Osteocyte (in vitro differentiated cells): ENCODE measurements at regions not wholly inside any gene's neighbourhood (a gene's known extent, or its start where the extent isn't known, plus 50 kb on each side); places are given as distances from the start of the nearest gene placed in this dataset.

Experiments used
- DNase-seq: peaks from one replicate; pipeline ENCODE4 v3.0.0; 2021; ENCODE audit warnings: mixed read lengths; ENCODE audit not compliant: unreplicated experiment; ENCODE audit errors: extremely low spot score
- H3K27ac Mint-ChIP-seq: one replicate; pipeline ENCODE4 v1.8.0; 2021; ENCODE audit warnings: mild to moderate bottlenecking, mixed read lengths; ENCODE audit not compliant: unreplicated experiment
- H3K27me3 Mint-ChIP-seq: one replicate; pipeline ENCODE4 v1.8.0; 2021; ENCODE audit warnings: mixed read lengths; ENCODE audit not compliant: unreplicated experiment
- H3K36me3 Mint-ChIP-seq: one replicate; pipeline ENCODE4 v1.8.0; 2021; ENCODE audit warnings: mixed read lengths; ENCODE audit not compliant: unreplicated experiment
- H3K4me1 Mint-ChIP-seq: one replicate; pipeline ENCODE4 v1.8.0; 2021; ENCODE audit warnings: mixed read lengths; ENCODE audit not compliant: unreplicated experiment
- H3K4me3 Mint-ChIP-seq: one replicate; pipeline ENCODE4 v1.8.0; 2021; ENCODE audit warnings: mild to moderate bottlenecking, moderate library complexity, mixed read lengths; ENCODE audit not compliant: unreplicated experiment
- H3K9me3 Mint-ChIP-seq: one replicate; pipeline ENCODE4 v1.8.0; 2021; ENCODE audit warnings: mixed read lengths; ENCODE audit not compliant: unreplicated experiment
- TF ChIP-seq, protein P1 (sequence below): fragments of 200-600 bp; sonication (generic); IDR thresholded peaks from 2 replicates; pipeline ENCODE4 v1.5.0; 2021; ENCODE audit warnings: antibody characterized with exemption, mild to moderate bottlenecking, moderate library complexity

DNA sequence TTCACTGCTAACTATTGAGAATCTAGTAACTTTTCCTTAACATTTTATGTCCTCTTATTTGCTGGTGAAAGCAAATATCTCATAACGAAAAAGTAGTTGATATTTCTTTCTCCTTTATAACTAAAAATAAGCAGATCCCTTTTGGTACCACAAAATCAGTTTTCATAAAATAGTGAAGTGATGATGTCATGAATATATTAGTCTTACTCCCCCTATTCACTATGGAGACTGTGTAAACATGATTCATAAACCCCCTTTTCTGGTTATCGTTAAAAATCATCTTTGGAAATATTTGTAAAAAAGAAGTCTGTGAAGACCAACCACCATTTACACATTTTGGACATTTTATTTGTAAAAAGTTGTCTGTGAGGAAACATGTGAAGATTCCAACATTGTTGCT lies 734.9 kb downstream of the NUP35 start:
- peaks cover 19% of the 10 kb centered on the region for H3K9me3 Mint-ChIP-seq
- no peaks in the 10 kb centered on the region for H3K27me3 Mint-ChIP-seq
- H3K4me1 Mint-ChIP-seq = no peaks in the 10 kb centered on the region
- TF ChIP-seq, protein P1, sequence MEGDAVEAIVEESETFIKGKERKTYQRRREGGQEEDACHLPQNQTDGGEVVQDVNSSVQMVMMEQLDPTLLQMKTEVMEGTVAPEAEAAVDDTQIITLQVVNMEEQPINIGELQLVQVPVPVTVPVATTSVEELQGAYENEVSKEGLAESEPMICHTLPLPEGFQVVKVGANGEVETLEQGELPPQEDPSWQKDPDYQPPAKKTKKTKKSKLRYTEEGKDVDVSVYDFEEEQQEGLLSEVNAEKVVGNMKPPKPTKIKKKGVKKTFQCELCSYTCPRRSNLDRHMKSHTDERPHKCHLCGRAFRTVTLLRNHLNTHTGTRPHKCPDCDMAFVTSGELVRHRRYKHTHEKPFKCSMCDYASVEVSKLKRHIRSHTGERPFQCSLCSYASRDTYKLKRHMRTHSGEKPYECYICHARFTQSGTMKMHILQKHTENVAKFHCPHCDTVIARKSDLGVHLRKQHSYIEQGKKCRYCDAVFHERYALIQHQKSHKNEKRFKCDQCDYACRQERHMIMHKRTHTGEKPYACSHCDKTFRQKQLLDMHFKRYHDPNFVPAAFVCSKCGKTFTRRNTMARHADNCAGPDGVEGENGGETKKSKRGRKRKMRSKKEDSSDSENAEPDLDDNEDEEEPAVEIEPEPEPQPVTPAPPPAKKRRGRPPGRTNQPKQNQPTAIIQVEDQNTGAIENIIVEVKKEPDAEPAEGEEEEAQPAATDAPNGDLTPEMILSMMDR = no peak
- H3K36me3 Mint-ChIP-seq = no peaks in the 10 kb centered on the region
- H3K27ac Mint-ChIP-seq = no peak overlapping the region
- no peak for DNase-seq
- no peak overlapping the region for H3K4me3 Mint-ChIP-seq

DNA sequence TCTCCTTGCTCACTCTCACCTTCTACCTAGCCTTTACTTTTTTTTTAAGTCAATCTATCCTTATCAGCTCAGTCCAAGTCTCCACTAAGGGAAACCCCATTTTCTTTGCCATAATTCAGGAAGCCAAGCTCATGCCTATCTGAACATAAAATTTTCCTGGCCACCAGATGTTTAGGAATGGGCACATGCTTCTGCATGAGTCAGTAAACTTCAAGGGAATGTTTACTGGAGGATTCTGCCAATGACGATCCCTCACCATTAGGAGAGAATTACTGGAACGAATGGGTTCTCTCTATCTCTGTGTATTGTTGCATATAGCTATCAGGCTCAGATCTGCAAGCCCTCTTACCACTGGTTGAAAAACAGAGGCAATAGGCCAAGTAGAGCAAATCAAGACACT lies 731.7 kb upstream of the ZNF804A start:
- no peak overlapping the region for H3K4me3 Mint-ChIP-seq
- no peaks in the 10 kb centered on the region for H3K36me3 Mint-ChIP-seq
- no peaks in the 10 kb centered on the region for H3K9me3 Mint-ChIP-seq
- H3K4me1 Mint-ChIP-seq = no peaks in the 10 kb centered on the region
- no peaks in the 10 kb centered on the region for H3K27me3 Mint-ChIP-seq
- no peak overlapping the region for H3K27ac Mint-ChIP-seq
- TF ChIP-seq, protein P1 = no peak
- no peak for DNase-seq

DNA sequence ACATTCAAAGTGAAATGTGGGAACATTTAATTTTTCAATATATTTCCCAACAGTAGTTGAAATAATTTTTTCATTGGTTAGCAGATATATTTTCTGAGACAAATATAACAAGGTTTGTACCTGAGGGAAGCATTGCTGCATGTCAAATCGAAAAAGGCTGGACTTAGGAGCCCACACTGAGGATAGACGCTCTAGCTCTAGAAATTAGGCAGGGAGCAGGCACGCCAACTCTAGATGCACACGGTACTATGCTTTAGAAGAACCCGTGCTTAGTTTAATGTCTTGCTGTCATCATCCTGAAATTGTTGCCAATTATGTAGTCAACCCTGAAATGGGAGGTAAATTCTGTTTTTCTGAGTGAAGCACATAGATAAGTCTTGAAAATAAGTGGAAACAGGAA lies 731.1 kb upstream of the ZNF804A start:
- Mint-ChIP-seq H3K9me3 (no peaks in the 10 kb centered on the region), H3K4me3 (no peak overlapping the region), H3K4me1 (no peaks in the 10 kb centered on the region)

DNA sequence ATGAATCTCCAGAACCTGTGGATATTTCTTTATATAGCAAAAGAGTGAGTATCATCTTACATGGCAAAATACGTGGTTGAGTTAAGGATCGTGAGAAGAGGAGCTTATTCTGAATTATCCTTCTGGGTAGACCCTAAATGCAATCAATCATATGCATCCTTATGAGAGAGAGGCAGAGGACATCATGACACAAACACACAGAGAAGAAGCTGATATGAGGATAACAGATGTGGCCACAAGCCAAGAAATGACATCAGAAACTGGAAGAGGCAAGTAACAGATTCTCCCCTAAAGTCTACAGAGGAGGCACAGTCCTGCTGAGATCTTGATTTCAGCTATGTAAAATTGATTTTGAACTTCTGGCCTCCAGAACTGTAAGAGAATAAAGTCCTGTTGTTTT lies 730.2 kb upstream of the ZNF804A start:
- TF ChIP-seq, protein P1 = no peak
- no peak for DNase-seq
- H3K36me3 Mint-ChIP-seq = no peaks in the 10 kb centered on the region
- no peak overlapping the region for H3K4me3 Mint-ChIP-seq
- H3K27me3 Mint-ChIP-seq = peaks cover 2% of the 10 kb centered on the region
- no peak overlapping the region for H3K27ac Mint-ChIP-seq
- H3K9me3 Mint-ChIP-seq = no peaks in the 10 kb centered on the region
- no peaks in the 10 kb centered on the region for H3K4me1 Mint-ChIP-seq

More for the DNA sequence above, 731.1 kb upstream of the ZNF804A start:
- Mint-ChIP-seq H3K36me3 (no peaks in the 10 kb centered on the region), H3K27ac (no peak overlapping the region), H3K27me3 (no peaks in the 10 kb centered on the region)
- no peak for DNase-seq
- TF ChIP-seq, protein P1 = no peak

DNA sequence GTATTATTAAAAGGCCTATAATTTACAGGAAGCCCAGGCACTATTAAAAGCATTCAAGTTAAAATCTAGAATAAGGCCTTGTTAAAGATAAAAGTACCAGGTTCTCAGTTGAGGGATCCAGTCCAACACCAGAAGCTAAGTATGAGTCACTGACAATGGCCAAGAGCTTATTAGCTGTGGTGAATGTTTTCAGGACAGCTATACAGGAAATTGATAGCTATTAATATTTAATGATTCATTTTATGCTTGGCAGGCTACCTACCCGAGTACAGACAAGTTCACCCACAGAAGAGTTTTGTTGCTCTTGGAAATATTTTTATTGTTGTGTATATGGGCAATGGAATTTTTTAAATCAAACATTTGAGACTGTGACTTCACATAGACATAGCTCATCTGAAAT lies 729.6 kb upstream of the ZNF804A start:
- Mint-ChIP-seq H3K27me3 (peaks cover 3% of the 10 kb centered on the region), H3K9me3 (no peaks in the 10 kb centered on the region), H3K4me3 (no peak overlapping the region), H3K36me3 (no peaks in the 10 kb centered on the region), H3K27ac (no peak overlapping the region), H3K4me1 (no peaks in the 10 kb centered on the region)
- TF ChIP-seq, protein P1 = no peak
- DNase-seq = no peak
